Astrocyte of the cerebellum (primary cell): ENCODE measurements at regions not wholly inside any gene's neighbourhood (a gene's known extent, or its start where the extent isn't known, plus 50 kb on each side); places are given as distances from the start of the nearest gene placed in this dataset.
"Not testable (repeated sequence)": the region's sequence is repeated elsewhere in the genome, so short reads cannot be mapped to it uniquely, and the experiment has no call there.

Experiments
- DNase-seq: peaks from one replicate; pipeline ENCODE4 v3.0.0-alpha.2; 2011; ENCODE audit warnings: low read depth
- H3K4me3 ChIP-seq: 2 replicates; pipeline ENCODE4 v1.5.1; 2011; ENCODE audit warnings: mild to moderate bottlenecking, low read depth, low read length, moderate library complexity
- CTCF ChIP-seq: IDR thresholded peaks from 2 replicates; pipeline ENCODE4 v1.5.1; 2012; ENCODE audit warnings: low read length, low read depth, moderate library complexity, mild to moderate bottlenecking; ENCODE audit errors: missing control alignments
- in situ Hi-C: cut with HindIII; loops from 2 replicates; pipeline ENCODE4 v1.10.0; 2017; ENCODE audit warnings: low sequenced_read_pairs

DNA sequence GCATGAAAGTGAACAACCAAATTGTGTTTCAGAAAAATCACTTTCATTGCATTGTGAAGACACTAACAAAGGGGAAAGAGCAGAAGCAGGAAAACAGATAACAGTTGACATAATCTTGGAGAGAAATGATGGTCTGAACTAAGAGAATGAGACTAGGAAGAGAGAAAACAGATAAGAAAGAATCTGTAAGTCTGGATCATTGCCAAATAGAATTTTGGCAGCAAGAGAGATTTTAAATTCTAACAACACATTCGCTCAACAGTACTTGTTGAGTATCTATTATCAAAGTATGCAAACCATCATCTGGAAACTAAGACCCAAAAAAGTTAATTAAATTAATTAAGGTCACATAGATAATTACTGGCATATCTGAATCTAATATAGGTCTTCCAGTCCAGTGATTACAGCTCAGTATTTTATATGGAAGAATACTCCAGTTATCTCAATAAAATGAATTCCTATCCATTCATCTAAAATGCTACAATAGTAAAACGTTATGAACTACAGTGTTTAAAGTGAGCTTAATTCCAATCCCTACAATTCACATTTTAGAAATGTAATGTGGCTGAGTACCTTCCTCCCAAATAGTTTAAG is 166.7 kb upstream of the FAT3 start:
- no peak for TF ChIP-seq CTCF
- in situ Hi-C loops = no loop called here
- H3K4me3 ChIP-seq = no peak overlapping the region
- DNase-seq = no peak

DNA sequence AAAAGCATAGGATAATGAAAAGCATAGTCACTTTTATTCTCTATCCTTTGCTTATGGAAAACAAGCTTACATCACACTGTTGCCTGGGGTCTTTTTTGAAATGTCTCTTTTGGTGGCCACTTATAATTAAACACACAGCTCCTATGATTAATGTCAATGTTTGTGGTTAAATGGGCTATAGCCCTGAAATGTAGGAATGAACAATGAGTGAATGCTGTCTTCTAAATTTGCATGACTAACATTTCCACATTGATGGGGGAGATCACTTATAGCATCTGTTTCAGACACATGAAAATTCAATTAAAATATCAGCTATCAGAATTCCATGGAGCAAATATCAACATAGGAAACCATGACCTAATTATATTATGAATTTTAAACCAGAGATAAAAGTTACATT is 171.4 kb upstream of the FAT3 start:
- DNase-seq = no peak
- no peak for TF ChIP-seq CTCF
- no peak overlapping the region for H3K4me3 ChIP-seq
- in situ Hi-C loops = no loop called here

DNA sequence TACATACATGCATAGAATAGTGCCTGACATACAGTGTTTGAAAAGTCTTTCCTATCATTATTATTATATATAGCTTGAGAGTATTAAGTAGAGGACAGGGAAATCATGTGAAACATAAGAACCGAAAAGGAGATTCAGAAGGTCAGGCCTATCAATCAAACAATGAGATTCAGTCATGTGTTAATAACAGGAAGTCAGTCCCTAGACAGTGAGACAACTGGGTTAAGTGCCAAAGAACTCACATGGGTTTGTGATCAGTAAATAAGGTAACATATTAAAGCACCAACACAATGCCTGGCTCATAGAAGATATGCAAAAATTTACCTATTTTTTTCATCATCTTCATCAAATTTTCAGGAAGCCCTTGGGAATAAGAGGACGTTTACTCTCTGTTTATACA is 174.3 kb upstream of the FAT3 start:
- no peak for DNase-seq
- in situ Hi-C loops = no loop called here
- TF ChIP-seq CTCF = no peak
- H3K4me3 ChIP-seq = no peak overlapping the region

DNA sequence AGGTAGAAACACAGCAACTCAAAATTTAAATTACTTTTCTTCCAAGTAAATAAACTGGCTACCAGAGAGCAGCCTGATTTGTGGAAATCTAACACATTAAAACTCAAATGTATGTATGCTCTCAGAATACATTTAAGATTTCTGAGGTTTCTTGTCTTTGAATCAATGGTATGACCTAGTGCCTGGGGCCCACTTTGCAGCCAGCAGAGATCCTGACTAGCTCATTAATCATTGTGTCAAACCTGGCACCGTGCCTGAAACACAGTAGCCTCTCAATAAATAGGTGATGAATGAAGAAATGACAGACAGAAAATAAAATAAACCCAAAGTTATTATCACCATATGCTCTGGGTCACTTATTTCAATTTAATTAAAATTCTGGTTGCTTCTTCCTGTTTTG is 176.2 kb upstream of the FAT3 start:
- no peak for TF ChIP-seq CTCF
- in situ Hi-C loops = no loop called here
- no peak for DNase-seq
- no peak overlapping the region for H3K4me3 ChIP-seq

DNA sequence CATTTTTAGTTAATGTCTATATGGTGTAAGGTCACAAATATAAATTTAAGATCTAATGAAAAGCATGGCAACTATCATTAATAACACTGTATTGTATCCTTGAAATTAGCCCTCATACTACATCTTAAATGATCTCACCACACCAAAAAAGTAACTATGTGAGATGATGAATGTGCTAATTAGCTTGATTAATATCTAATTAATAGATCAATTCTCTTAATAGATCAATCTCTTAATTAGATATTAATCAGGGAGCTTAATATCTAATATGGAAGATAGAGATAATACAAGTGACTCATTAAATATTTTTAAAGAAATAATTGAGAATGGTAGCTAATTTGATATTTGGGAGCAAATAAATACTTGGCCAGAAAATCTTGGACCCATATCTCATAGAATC is 178.5 kb upstream of the FAT3 start:
- no peak for DNase-seq
- in situ Hi-C loops = no loop called here
- no peak for TF ChIP-seq CTCF
- H3K4me3 ChIP-seq = no peak overlapping the region

GRCh38 chr11:92045301-92045700 is 179.3 kb upstream of the FAT3 start:
- H3K4me3 ChIP-seq = no peak overlapping the region
- no peak for DNase-seq
- in situ Hi-C loops = no loop called here
- no peak for TF ChIP-seq CTCF

DNA sequence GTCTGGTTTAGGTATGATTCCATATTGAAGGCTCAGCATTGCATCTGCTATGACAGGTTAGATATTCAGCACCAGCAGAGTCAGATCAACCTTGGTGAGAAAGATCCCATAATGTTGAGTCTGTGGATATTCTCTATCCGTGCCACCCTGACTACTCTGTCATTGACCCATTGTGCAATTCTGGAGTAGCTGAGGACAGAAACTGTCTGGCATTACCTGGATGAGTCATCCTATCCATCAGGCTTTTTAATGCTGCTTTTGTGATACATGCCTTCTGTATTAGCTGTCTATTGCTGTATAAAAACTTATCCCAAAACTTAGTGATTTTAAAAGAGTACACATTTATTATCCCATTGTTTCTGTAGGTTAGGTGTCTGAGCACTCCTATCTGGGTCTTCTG is 189.1 kb upstream of the FAT3 start:
- no peak for TF ChIP-seq CTCF
- no peak overlapping the region for H3K4me3 ChIP-seq
- no peak for DNase-seq
- in situ Hi-C loops = no loop called here

GRCh38 chr11:92027136-92027535 is 197.5 kb upstream of the FAT3 start:
- DNase-seq, H3K4me3 ChIP-seq, in situ Hi-C loops: not testable (repeated sequence)
